IMR-90 (cell line): ENCODE measurements at regions not wholly inside any gene's neighbourhood (a gene's known extent, or its start where the extent isn't known, plus 50 kb on each side); places are given as distances from the start of the nearest gene placed in this dataset.

ENCODE experiments used
- ATAC-seq: fragments of 200-7000 bp; cut with Tn5 transposase; 2 replicates; pipeline ENCODE4 v1.9.1; 2020; ENCODE audit warnings: low read depth, mild to moderate bottlenecking, moderate library complexity
- BruUV-seq: library from RNA; stranded (reverse); fragments of 400-500 nt; replicated peaks from 2 replicates; lab custom pipeline; 2021; lab: Mats Ljungman, UMichigan
- CTCF ChIA-PET: fragments of 300-600 bp; formaldehyde crosslinking; extraction: SDS; loops from one replicate; lab custom pipeline; 2021; ENCODE audit warnings: antibody characterized with exemption; lab: Yijun Ruan, JAX
- POLR2A ChIA-PET: fragments of 300-600 bp; sonication (Branson Sonifier 250); formaldehyde crosslinking; loops from one replicate; lab custom pipeline; 2022; ENCODE audit warnings: antibody characterized with exemption; ENCODE audit not compliant: unreplicated experiment; lab: Charles Lee
- DNase-seq: peaks from one replicate; pipeline ENCODE4 v3.0.0; 2013
- H2AFZ ChIP-seq: replicated peaks from 2 replicates; pipeline ENCODE3; 2013; ENCODE audit warnings: low read length, mild to moderate bottlenecking; ENCODE audit not compliant: poor library complexity
- H2AK5ac ChIP-seq: 2 replicates; pipeline ENCODE4 v1.6.1; 2013; ENCODE audit warnings: low read depth, low read length, inconsistent platforms
- H2AK9ac ChIP-seq: replicated peaks from 2 replicates; pipeline ENCODE3; 2013; ENCODE audit warnings: mild to moderate bottlenecking, low read depth, low read length, moderate library complexity; ENCODE audit not compliant: poor library complexity
- H2BK120ac ChIP-seq: 2 replicates; pipeline ENCODE4 v1.6.1; 2013; ENCODE audit warnings: low read depth, low read length, inconsistent platforms
- H2BK15ac ChIP-seq: 3 replicates; pipeline ENCODE4 v1.6.1; 2013; ENCODE audit warnings: low read depth, low read length, inconsistent platforms
- H2BK20ac ChIP-seq: 2 replicates; pipeline ENCODE4 v1.6.1; 2013; ENCODE audit warnings: low read depth, mild to moderate bottlenecking, inconsistent platforms, low read length, moderate library complexity
- H2BK5ac ChIP-seq: 2 replicates; pipeline ENCODE4 v1.6.1; 2013; ENCODE audit warnings: mild to moderate bottlenecking, low read depth, low read length, inconsistent platforms; ENCODE audit not compliant: poor library complexity, severe bottlenecking
- H3K14ac ChIP-seq: replicated peaks from 2 replicates; pipeline ENCODE4 v1.6.1; 2013; ENCODE audit warnings: low read depth, low read length, inconsistent platforms
- H3K18ac ChIP-seq: 2 replicates; pipeline ENCODE4 v1.6.1; 2013; ENCODE audit warnings: low read depth, low read length, control low read depth
- H3K23ac ChIP-seq: 2 replicates; pipeline ENCODE4 v1.6.1; 2013; ENCODE audit warnings: low read depth, low read length, inconsistent platforms
- H3K27ac ChIP-seq: 2 replicates; pipeline ENCODE4 v1.5.1; 2013; ENCODE audit warnings: mild to moderate bottlenecking, control low read depth, low read length; ENCODE audit not compliant: insufficient read depth
- H3K27me3 ChIP-seq: 2 replicates; pipeline ENCODE4 v1.6.1; 2013; ENCODE audit warnings: low read length; ENCODE audit not compliant: control insufficient read depth, insufficient read depth
- H3K36me3 ChIP-seq: 2 replicates; pipeline ENCODE4 v1.6.1; 2013; ENCODE audit warnings: low read length, mixed read lengths; ENCODE audit not compliant: control insufficient read depth, insufficient read depth
- H3K4ac ChIP-seq: 2 replicates; pipeline ENCODE4 v1.6.1; 2013; ENCODE audit warnings: low read depth, low read length, inconsistent platforms
- H3K4me1 ChIP-seq: 2 replicates; pipeline ENCODE4 v1.6.1; 2013; ENCODE audit warnings: low read length, mixed read lengths; ENCODE audit not compliant: control insufficient read depth, insufficient read depth
- H3K4me2 ChIP-seq: 2 replicates; pipeline ENCODE4 v1.6.1; 2013; ENCODE audit warnings: low read depth, mild to moderate bottlenecking, control low read depth, low read length, moderate library complexity
- H3K4me3 ChIP-seq: 2 replicates; pipeline ENCODE4 v1.5.1; 2013; ENCODE audit warnings: low read depth, mild to moderate bottlenecking, control low read depth, low read length, moderate library complexity; ENCODE audit not compliant: insufficient read depth
- H3K56ac ChIP-seq: 2 replicates; pipeline ENCODE4 v1.6.1; 2013; ENCODE audit warnings: low read length, inconsistent platforms; ENCODE audit not compliant: insufficient read depth; ENCODE audit errors: extremely low read depth
- H3K79me1 ChIP-seq, 2 experiments: 2 replicates each; pipeline ENCODE4 v1.6.1; 2013; ENCODE audit warnings: low read length in 2 of 2, inconsistent platforms in 1 of 2, low read depth in 1 of 2
- H3K9ac ChIP-seq: 2 replicates; pipeline ENCODE4 v1.6.1; 2013; ENCODE audit warnings: low read depth, low read length, control low read depth
- H3K9me1 ChIP-seq: 2 replicates; pipeline ENCODE4 v1.6.1; 2013; ENCODE audit warnings: low read length, inconsistent platforms; ENCODE audit not compliant: insufficient read depth
- H3K9me3 ChIP-seq: 2 replicates; pipeline ENCODE4 v1.6.1; 2013; ENCODE audit warnings: low read length; ENCODE audit not compliant: control insufficient read depth, insufficient read depth
- H4K20me1 ChIP-seq: 2 replicates; pipeline ENCODE4 v1.6.1; 2013; ENCODE audit warnings: low read length, inconsistent platforms; ENCODE audit not compliant: insufficient read depth
- H4K5ac ChIP-seq: 2 replicates; pipeline ENCODE4 v1.6.1; 2013; ENCODE audit warnings: mild to moderate bottlenecking, low read depth, low read length, control low read depth
- H4K8ac ChIP-seq, 2 experiments: 2 replicates each; pipeline ENCODE4 v1.6.1; 2013; ENCODE audit warnings: low read depth in 2 of 2, low read length in 2 of 2, control low read depth in 1 of 2, inconsistent platforms in 1 of 2
- H4K91ac ChIP-seq: 2 replicates; pipeline ENCODE4 v1.6.1; 2013; ENCODE audit warnings: low read depth, low read length, inconsistent platforms; ENCODE audit not compliant: insufficient read depth
- ELK1 ChIP-seq: fragments of 150-350 bp; IDR thresholded peaks from 2 replicates; pipeline ENCODE4 v1.6.1; 2016; ENCODE audit warnings: low read depth, mild to moderate bottlenecking, low read length, moderate library complexity, borderline replicate concordance
- MAZ ChIP-seq: IDR thresholded peaks from 2 replicates; pipeline ENCODE4 v1.6.1; 2012; ENCODE audit warnings: low read depth, mild to moderate bottlenecking, low read length, improper control_type of control experiment, moderate library complexity, borderline replicate concordance
- WGBS, 2 experiments: methylation state at CpG; one replicate each; pipeline versions ENCODE4 v1.1.5 to v1.1.7; 2013; ENCODE audit warnings: missing lambda C conversion rate in 2 of 2; ENCODE audit not compliant: insufficient read length in 1 of 2; ENCODE audit errors: extremely low coverage in 2 of 2; 5-methylcytosine and 5-hydroxymethylcytosine counted together
- dilution Hi-C: fragments of 300-500 bp; cut with HindIII; formaldehyde crosslinking; loops from one replicate; pipeline ENCODE4 v1.14.3; 2018; ENCODE audit warnings: low sequenced_read_pairs; ENCODE audit not compliant: unreplicated experiment
- in situ Hi-C: fragments of 300-500 bp; cut with MboI; formaldehyde crosslinking; loops from 3 replicates; pipeline ENCODE4 v1.14.3; 2019; ENCODE audit warnings: low sequenced_read_pairs, inconsistent platforms, mixed read lengths
- intact Hi-C: fragments of 100-400 bp; cut with micrococcal nuclease; formaldehyde crosslinking; loops from 2 replicates; pipeline ENCODE4 v1.10.0; 2022

DNA sequence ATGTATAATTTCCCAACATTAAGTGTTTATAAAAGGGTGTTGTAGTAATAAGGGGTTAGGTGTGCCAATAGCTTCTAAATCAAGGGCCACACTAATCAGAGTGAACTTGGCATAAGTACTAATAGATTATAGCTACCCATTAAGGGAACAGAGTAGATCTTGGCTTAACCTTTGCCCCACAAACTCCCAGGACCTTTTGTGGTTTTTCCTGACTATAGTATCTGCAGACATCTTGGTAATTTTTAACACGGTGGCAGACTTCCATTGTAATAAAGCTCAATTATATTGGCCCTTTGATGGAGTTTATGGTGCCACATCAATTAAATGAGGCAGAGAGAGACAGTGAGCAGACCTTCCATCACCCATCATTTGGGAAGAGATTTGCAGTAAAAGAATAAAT lies 358.5 kb upstream of the HNRNPA3 start:
- WGBS, 2 experiments, result no CpG with 5 or more reads among the region's 1 CpG
- dilution Hi-C loops, result no loop called here

More for the DNA sequence above, 358.5 kb upstream of the HNRNPA3 start:
- Histone ChIP-seq H3K9me1 (no peaks in the 10 kb centered on the region), H3K27me3 (no peaks in the 10 kb centered on the region), H3K9ac (no peak overlapping the region), H3K4ac (no peak overlapping the region), H3K36me3 (no peaks in the 10 kb centered on the region), H4K5ac (no peak overlapping the region), H3K9me3 (no peaks in the 10 kb centered on the region), H3K4me2 (no peak overlapping the region), H3K23ac (no peak overlapping the region), H3K18ac (no peak overlapping the region), H4K91ac (no peak overlapping the region), H2BK15ac (no peak overlapping the region), H3K79me1 (no peaks in the 10 kb centered on the region), H2AK5ac (no peak overlapping the region), H3K4me1 (no peaks in the 10 kb centered on the region), H2BK120ac (no peak overlapping the region), H3K14ac (no peak overlapping the region), H4K20me1 (no peaks in the 10 kb centered on the region), H2AK9ac (no peak overlapping the region), H2BK5ac (no peak overlapping the region), H2AFZ (no peak overlapping the region), H2BK20ac (no peak overlapping the region), H3K4me3 (no peak overlapping the region), H3K27ac (no peak overlapping the region), H4K8ac (no peak overlapping the region), H3K56ac (no peak overlapping the region)
- BruUV-seq, result no TSS peak
- in situ Hi-C loops (no loop called here), intact Hi-C loops (loop anchor here (10.0 kb wide), 1 partner anchor 801 kb away; no protein-coding TSS in a partner anchor)
- ATAC-seq, result no peak
- no peak for DNase-seq
- ChIA-PET POLR2A (no interaction called here), CTCF (interaction anchor here (0.6 to 0.7 kb wide), 2 partner anchors 10 to 300 kb away, joined by 3 read pairs; no protein-coding TSS in a partner anchor)
- TF ChIP-seq ELK1, result no peak
- no peak for TF ChIP-seq MAZ
